Upper lobe of right lung (tissue), 1 donor: ENCODE measurements at regions not wholly inside any gene's neighbourhood (a gene's known extent, or its start where the extent isn't known, plus 50 kb on each side); places are given as distances from the start of the nearest gene placed in this dataset.

ENCODE experiments used
- ATAC-seq: fragments of 200-7000 bp; cut with Tn5 transposase; one replicate; pipeline ENCODE4 v1.9.1; 2020; ENCODE audit warnings: mild to moderate bottlenecking, moderate library complexity
- DNase-seq: peaks from one replicate; pipeline ENCODE4 v3.0.0-alpha.2; 2020
- H3K27ac ChIP-seq: fragments of 200-600 bp; one replicate; pipeline ENCODE4 v1.8.0; 2022
- H3K27me3 ChIP-seq: fragments of 200-600 bp; one replicate; pipeline ENCODE4 v1.8.0; 2022; ENCODE audit warnings: mild to moderate bottlenecking
- H3K36me3 ChIP-seq: fragments of 200-600 bp; one replicate; pipeline ENCODE4 v1.8.0; 2022
- H3K4me1 ChIP-seq: fragments of 200-600 bp; one replicate; pipeline ENCODE4 v1.8.0; 2022
- H3K4me3 ChIP-seq: fragments of 200-600 bp; one replicate; pipeline ENCODE4 v1.8.0; 2022; ENCODE audit warnings: mild to moderate bottlenecking
- H3K9me3 ChIP-seq: fragments of 200-600 bp; one replicate; pipeline ENCODE4 v1.8.0; 2022
- CTCF ChIP-seq: fragments of 200-600 bp; IDR thresholded peaks from one replicate; pipeline ENCODE4 v1.8.0; 2022; ENCODE audit warnings: antibody characterized with exemption
- intact Hi-C: fragments of 100-400 bp; cut with DNase I; formaldehyde crosslinking; loops from one replicate; pipeline ENCODE4 v1.11.0; 2022
- donor health status: DM: no; HTN: yes; CAD: no; lungs with severe emphysema.

- no peaks in the 10 kb centered on the region for H3K9me3 ChIP-seq
- H3K4me3 ChIP-seq: no peak overlapping the region
- H3K36me3 ChIP-seq: no peaks in the 10 kb centered on the region
- intact Hi-C loops: no loop called here
- ATAC-seq (no peak), DNase-seq (no peak)
- no peak overlapping the region for H3K27ac ChIP-seq
- no peaks in the 10 kb centered on the region for H3K27me3 ChIP-seq
- H3K4me1 ChIP-seq: no peaks in the 10 kb centered on the region
- no peak for TF ChIP-seq CTCF
Observed at GRCh38 chr3:189486556-189486955, 144.6 kb upstream of the TP63 start.

- Histone ChIP-seq H3K9me3 (no peaks in the 10 kb centered on the region), H3K27me3 (no peaks in the 10 kb centered on the region), H3K36me3 (no peaks in the 10 kb centered on the region), H3K27ac (no peak overlapping the region), H3K4me1 (no peaks in the 10 kb centered on the region), H3K4me3 (no peak overlapping the region)
- DNase-seq (no peak), ATAC-seq (no peak)
- intact Hi-C loops: no loop called here
- no peak for TF ChIP-seq CTCF
Observed at GRCh38 chr3:189488241-189488767, 142.9 kb upstream of the TP63 start.

- DNase-seq: no peak
- intact Hi-C loops: no loop called here
- H3K36me3 ChIP-seq: no peaks in the 10 kb centered on the region
- TF ChIP-seq CTCF: no peak
- no peaks in the 10 kb centered on the region for H3K27me3 ChIP-seq
- no peak overlapping the region for H3K27ac ChIP-seq
- ATAC-seq: no peak
- H3K4me1 ChIP-seq: no peaks in the 10 kb centered on the region
- H3K9me3 ChIP-seq: no peaks in the 10 kb centered on the region
- no peak overlapping the region for H3K4me3 ChIP-seq
Observed at GRCh38 chr3:189490337-189490736, 140.9 kb upstream of the TP63 start.

- no peak for TF ChIP-seq CTCF
- H3K36me3 ChIP-seq: no peaks in the 10 kb centered on the region
- no peaks in the 10 kb centered on the region for H3K9me3 ChIP-seq
- no peaks in the 10 kb centered on the region for H3K27me3 ChIP-seq
- H3K4me1 ChIP-seq: no peaks in the 10 kb centered on the region
- H3K27ac ChIP-seq: no peak overlapping the region
- H3K4me3 ChIP-seq: no peak overlapping the region
- ATAC-seq (no peak), DNase-seq (no peak)
- intact Hi-C loops: no loop called here
Observed at GRCh38 chr3:189490749-189491148, 140.4 kb upstream of the TP63 start.

- intact Hi-C loops: no loop called here
- ATAC-seq: no peak
- no peak for TF ChIP-seq CTCF
Observed at GRCh38 chr3:189491831-189492230, 139.4 kb upstream of the TP63 start.

GRCh38 chr3:189493271-189493670, 137.9 kb upstream of the TP63 start:
- Histone ChIP-seq H3K4me3 (no peak overlapping the region), H3K27me3 (no peaks in the 10 kb centered on the region), H3K36me3 (no peaks in the 10 kb centered on the region), H3K27ac (no peak overlapping the region), H3K4me1 (no peaks in the 10 kb centered on the region), H3K9me3 (no peaks in the 10 kb centered on the region)
- TF ChIP-seq CTCF: no peak
- intact Hi-C loops: no loop called here
- no peak for ATAC-seq
- DNase-seq: no peak

More at GRCh38 chr3:189491831-189492230, 139.4 kb upstream of the TP63 start:
- no peak for DNase-seq
- Histone ChIP-seq H3K36me3 (no peaks in the 10 kb centered on the region), H3K9me3 (no peaks in the 10 kb centered on the region), H3K4me1 (no peaks in the 10 kb centered on the region), H3K4me3 (no peak overlapping the region), H3K27ac (no peak overlapping the region), H3K27me3 (no peaks in the 10 kb centered on the region)
